Right cardiac atrium (tissue), 5 donors: ENCODE measurements at regions not wholly inside any gene's neighbourhood (a gene's known extent, or its start where the extent isn't known, plus 50 kb on each side); places are given as distances from the start of the nearest gene placed in this dataset.

Experiments
- ATAC-seq, 2 donors: fragments of 200-7000 bp; cut with Tn5 transposase; one replicate each; pipeline versions ENCODE4 v1.8.0 to v1.9.1; 2020; ENCODE audit warnings: moderate library complexity in 2 of 2, mild to moderate bottlenecking in 1 of 2
- DNase-seq, 3 donors: peaks; one replicate each; pipeline ENCODE4 v3.0.0-alpha.2; 2020
- H3K27ac ChIP-seq: one replicate; pipeline ENCODE4 v1.5.1; 2013; ENCODE audit warnings: mild to moderate bottlenecking, low read length, control low read depth, moderate library complexity
- H3K27me3 ChIP-seq: one replicate; pipeline ENCODE4 v1.6.1; 2013; ENCODE audit not compliant: control insufficient read depth, insufficient read depth
- H3K4me1 ChIP-seq: one replicate; pipeline ENCODE4 v1.6.1; 2013; ENCODE audit warnings: low read length; ENCODE audit not compliant: control insufficient read depth, insufficient read depth
- H3K4me3 ChIP-seq: one replicate; pipeline ENCODE4 v1.5.1; 2013; ENCODE audit warnings: low read length, control low read depth
- H3K9me3 ChIP-seq: one replicate; pipeline ENCODE4 v1.6.1; 2013; ENCODE audit warnings: low read length; ENCODE audit not compliant: control insufficient read depth
- WGBS: extraction: QIAGEN DNeasy Blood & Tissue Kit; methylation state at CpG from one replicate; pipeline ENCODE4 v1.1.7; 2013; 5-methylcytosine and 5-hydroxymethylcytosine counted together
- intact Hi-C, 4 donors: fragments of 100-400 bp; cut with DNase I; formaldehyde crosslinking; loops; one replicate each; pipeline versions ENCODE4 v1.11.0 to v1.14.0; 2022 to 2023
- donor health status: healthy with polysubstance abuse.
- donor health status: DM: no; HTN: yes; CAD: no.
- donor health status: DM: no; HTN: no; CAD: no.
- donor health status: DM: no; HTN: yes; CAD: no; lungs with severe emphysema.
- donor health status: DM: yes; HTN: yes; CAD: no.

- intact Hi-C loops: no loop called here
- no peak overlapping the region for H3K4me3 ChIP-seq
- no peaks in the 10 kb centered on the region for H3K27me3 ChIP-seq
- no peak for ATAC-seq
- no peaks in the 10 kb centered on the region for H3K9me3 ChIP-seq
- no peaks in the 10 kb centered on the region for H3K4me1 ChIP-seq
- no peak overlapping the region for H3K27ac ChIP-seq
- DNase-seq: no peak
- 79% methylated on average over 3 of the region's 3 CpGs for WGBS
Observed at GRCh38 chr12:19075711-19076340, 53.7 kb upstream of the PLEKHA5 start.
